Stimulated activated memory B cell treated with anti-CD40 and anti-IgM and Interleukin-4, amounts not matched to agents 10 μg/mL and 1 μg/mL and 100 μg/mL, for 72 hours (primary cell): ENCODE measurements at regions not wholly inside any gene's neighbourhood (a gene's known extent, or its start where the extent isn't known, plus 50 kb on each side); places are given as distances from the start of the nearest gene placed in this dataset.

Experiments used
- ATAC-seq: fragments of 150-1000 bp; cut with Tn5 transposase; 2 replicates; pipeline ENCODE4 v1.10.0; 2021
- H3K27ac Mint-ChIP-seq: one replicate; pipeline ENCODE4 v1.8.0; 2022; ENCODE audit warnings: mild to moderate bottlenecking, mixed read lengths
- H3K27me3 Mint-ChIP-seq: one replicate; pipeline ENCODE4 v1.8.0; 2022; ENCODE audit warnings: mixed read lengths
- H3K36me3 Mint-ChIP-seq: one replicate; pipeline ENCODE4 v1.8.0; 2022; ENCODE audit warnings: mixed read lengths
- H3K4me1 Mint-ChIP-seq: one replicate; pipeline ENCODE4 v1.8.0; 2022; ENCODE audit warnings: mixed read lengths
- H3K4me3 Mint-ChIP-seq: one replicate; pipeline ENCODE4 v1.8.0; 2022; ENCODE audit warnings: mild to moderate bottlenecking, moderate library complexity, mixed read lengths
- H3K9me3 Mint-ChIP-seq: one replicate; pipeline ENCODE4 v1.8.0; 2022; ENCODE audit warnings: mixed read lengths

GRCh38 chr1:188406636-188407035 lies 1577.9 kb downstream of the PLA2G4A start:
- no peaks in the 10 kb centered on the region for H3K36me3 Mint-ChIP-seq
- no peak overlapping the region for H3K4me3 Mint-ChIP-seq

GRCh38 chr1:188420177-188420576 lies 1591.4 kb downstream of the PLA2G4A start:
- no peak overlapping the region for H3K27ac Mint-ChIP-seq
- ATAC-seq = no peak
- no peaks in the 10 kb centered on the region for H3K4me1 Mint-ChIP-seq
- no peaks in the 10 kb centered on the region for H3K27me3 Mint-ChIP-seq
- H3K36me3 Mint-ChIP-seq = no peaks in the 10 kb centered on the region
- peaks cover 5% of the 10 kb centered on the region for H3K9me3 Mint-ChIP-seq
- no peak overlapping the region for H3K4me3 Mint-ChIP-seq

More at GRCh38 chr1:188406636-188407035, 1577.9 kb downstream of the PLA2G4A start:
- Mint-ChIP-seq H3K4me1 (no peaks in the 10 kb centered on the region), H3K27ac (no peak overlapping the region), H3K27me3 (no peaks in the 10 kb centered on the region), H3K9me3 (no peaks in the 10 kb centered on the region)
- ATAC-seq = no peak

- H3K27me3 Mint-ChIP-seq = no peaks in the 10 kb centered on the region
These were observed 1594.3 kb downstream of the PLA2G4A start for GRCh38 chr1:188423073-188423472.

DNA sequence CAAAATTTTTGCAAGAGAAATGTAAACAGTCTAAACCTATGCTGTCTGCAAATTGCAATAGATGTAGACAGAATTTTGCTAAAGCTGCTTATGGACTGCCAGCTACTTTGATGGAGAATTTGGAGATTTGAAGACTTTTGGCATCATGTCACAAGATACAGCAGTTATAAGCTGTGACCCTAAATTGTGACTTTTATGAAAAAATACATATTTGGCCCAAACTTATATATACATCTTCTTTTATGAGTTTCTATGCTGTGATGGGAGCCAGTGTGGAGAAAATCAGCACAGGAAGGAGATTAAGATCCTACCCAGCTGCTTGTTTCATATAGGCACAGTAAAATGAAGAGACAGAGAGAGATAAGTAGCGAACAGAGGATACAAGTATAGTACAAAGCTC lies 1595.4 kb downstream of the PLA2G4A start:
- H3K4me1 Mint-ChIP-seq = no peaks in the 10 kb centered on the region
- no peak overlapping the region for H3K4me3 Mint-ChIP-seq
- ATAC-seq = no peak
- no peak overlapping the region for H3K27ac Mint-ChIP-seq
- H3K27me3 Mint-ChIP-seq = no peaks in the 10 kb centered on the region
- H3K9me3 Mint-ChIP-seq = peaks cover 5% of the 10 kb centered on the region
- H3K36me3 Mint-ChIP-seq = no peaks in the 10 kb centered on the region

More at GRCh38 chr1:188423073-188423472, 1594.3 kb downstream of the PLA2G4A start:
- H3K4me1 Mint-ChIP-seq = no peaks in the 10 kb centered on the region
- H3K4me3 Mint-ChIP-seq = no peak overlapping the region
- peaks cover 5% of the 10 kb centered on the region for H3K9me3 Mint-ChIP-seq
- no peaks in the 10 kb centered on the region for H3K36me3 Mint-ChIP-seq
- no peak for ATAC-seq
- H3K27ac Mint-ChIP-seq = no peak overlapping the region

DNA sequence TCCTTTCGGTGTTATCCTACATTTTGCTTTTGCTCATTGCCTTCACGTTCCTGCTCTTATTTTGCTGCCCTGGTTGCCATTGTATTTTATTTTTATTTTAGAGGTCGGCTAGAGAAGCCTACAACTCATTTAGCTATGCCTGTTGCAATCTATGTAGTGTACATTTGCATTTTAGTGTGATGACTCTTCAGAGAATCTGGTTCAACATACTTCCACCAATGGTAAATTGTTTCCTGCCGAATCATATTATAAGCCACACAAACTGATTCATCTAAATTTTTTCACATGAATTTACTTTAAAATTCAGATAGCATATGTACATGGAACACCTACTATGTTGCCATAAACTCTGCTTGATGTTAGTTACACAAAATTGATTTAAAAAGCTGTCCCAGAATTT lies 1596.9 kb downstream of the PLA2G4A start:
- no peaks in the 10 kb centered on the region for H3K27me3 Mint-ChIP-seq
- no peaks in the 10 kb centered on the region for H3K4me1 Mint-ChIP-seq
- H3K9me3 Mint-ChIP-seq = peaks cover under 1% of the 10 kb centered on the region
- ATAC-seq = no peak
- no peak overlapping the region for H3K27ac Mint-ChIP-seq
- no peaks in the 10 kb centered on the region for H3K36me3 Mint-ChIP-seq
- no peak overlapping the region for H3K4me3 Mint-ChIP-seq

DNA sequence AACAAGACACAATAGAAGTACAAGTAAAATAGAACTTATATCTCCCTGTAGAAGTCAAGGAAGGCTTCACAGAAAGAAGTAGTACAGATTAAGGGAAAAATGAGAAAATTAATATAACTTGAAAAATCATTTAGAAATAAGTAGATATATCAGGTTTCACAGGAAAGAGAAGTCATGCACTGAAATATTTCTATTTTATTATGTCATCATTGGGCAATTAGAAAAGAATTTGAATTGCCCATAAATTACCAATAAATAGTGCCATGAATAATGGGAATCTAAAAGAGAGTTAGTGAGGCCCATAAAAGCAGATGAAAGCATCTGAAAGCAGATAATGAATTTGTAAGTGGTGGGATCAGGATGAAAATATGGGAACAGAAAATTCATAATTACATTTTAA lies 1597.8 kb downstream of the PLA2G4A start:
- H3K27me3 Mint-ChIP-seq = no peaks in the 10 kb centered on the region
- no peaks in the 10 kb centered on the region for H3K4me1 Mint-ChIP-seq
- H3K36me3 Mint-ChIP-seq = no peaks in the 10 kb centered on the region
- no peak overlapping the region for H3K4me3 Mint-ChIP-seq
- ATAC-seq = no peak
- no peaks in the 10 kb centered on the region for H3K9me3 Mint-ChIP-seq
- no peak overlapping the region for H3K27ac Mint-ChIP-seq

- no peak for ATAC-seq
- no peaks in the 10 kb centered on the region for H3K27me3 Mint-ChIP-seq
- no peak overlapping the region for H3K27ac Mint-ChIP-seq
- H3K4me3 Mint-ChIP-seq = no peak overlapping the region
- no peaks in the 10 kb centered on the region for H3K4me1 Mint-ChIP-seq
- no peaks in the 10 kb centered on the region for H3K9me3 Mint-ChIP-seq
- H3K36me3 Mint-ChIP-seq = no peaks in the 10 kb centered on the region
These were observed 1598.9 kb downstream of the PLA2G4A start for GRCh38 chr1:188427642-188428041.

- Mint-ChIP-seq H3K4me1 (no peaks in the 10 kb centered on the region), H3K36me3 (no peaks in the 10 kb centered on the region), H3K27me3 (no peaks in the 10 kb centered on the region), H3K27ac (no peak overlapping the region), H3K9me3 (no peaks in the 10 kb centered on the region), H3K4me3 (no peak overlapping the region)
- no peak for ATAC-seq
These were observed 1600.6 kb downstream of the PLA2G4A start for GRCh38 chr1:188429386-188429785.

GRCh38 chr1:188432427-188432826 lies 1603.7 kb downstream of the PLA2G4A start:
- Mint-ChIP-seq H3K27me3 (no peaks in the 10 kb centered on the region), H3K4me3 (no peak overlapping the region)
- ATAC-seq = no peak

DNA sequence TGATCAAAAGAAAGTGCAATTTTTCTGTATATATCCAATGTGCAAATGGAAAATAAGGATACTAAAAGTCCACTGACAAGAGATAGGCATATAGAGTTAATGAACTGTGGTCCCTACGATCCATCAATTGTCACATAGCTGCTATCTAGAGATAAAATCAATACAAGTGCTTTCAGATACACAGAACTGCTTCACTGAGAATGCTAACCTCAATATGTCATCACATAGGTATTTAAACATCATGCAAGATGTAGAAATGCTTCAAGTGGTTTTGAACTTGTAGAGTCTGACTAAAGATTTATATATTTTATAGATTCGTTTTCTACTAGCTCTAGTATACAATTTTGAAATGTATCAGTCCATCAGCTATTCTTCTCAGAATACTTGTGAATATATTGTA lies 1604.7 kb downstream of the PLA2G4A start:
- H3K27ac Mint-ChIP-seq = no peak overlapping the region
- H3K4me3 Mint-ChIP-seq = no peak overlapping the region
- no peaks in the 10 kb centered on the region for H3K27me3 Mint-ChIP-seq
- H3K4me1 Mint-ChIP-seq = no peaks in the 10 kb centered on the region
- ATAC-seq = no peak
- H3K36me3 Mint-ChIP-seq = no peaks in the 10 kb centered on the region
- H3K9me3 Mint-ChIP-seq = no peaks in the 10 kb centered on the region

More at GRCh38 chr1:188432427-188432826, 1603.7 kb downstream of the PLA2G4A start:
- no peaks in the 10 kb centered on the region for H3K4me1 Mint-ChIP-seq
- H3K36me3 Mint-ChIP-seq = no peaks in the 10 kb centered on the region
- no peaks in the 10 kb centered on the region for H3K9me3 Mint-ChIP-seq
- H3K27ac Mint-ChIP-seq = no peak overlapping the region

DNA sequence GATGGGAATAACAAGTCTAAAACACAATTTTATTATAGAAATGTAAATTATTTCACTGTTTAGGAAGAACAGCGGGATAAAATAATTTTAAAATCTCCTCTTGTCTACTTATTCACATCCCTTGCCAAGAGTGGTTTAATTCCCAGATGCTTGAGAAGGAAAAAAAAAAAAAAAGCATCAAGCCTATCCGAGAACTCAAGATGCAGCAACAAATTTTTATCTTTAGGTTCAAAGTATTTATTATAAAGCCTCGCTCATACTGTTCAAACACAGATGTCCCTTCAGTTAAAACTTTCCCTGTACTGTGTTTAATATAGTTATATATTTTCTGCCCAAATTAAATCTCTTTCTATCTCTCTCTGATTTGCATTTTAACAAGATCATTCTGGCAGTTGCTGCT lies 1615.8 kb downstream of the PLA2G4A start:
- ATAC-seq = no peak
- no peak overlapping the region for H3K4me3 Mint-ChIP-seq
- no peak overlapping the region for H3K27ac Mint-ChIP-seq
- H3K9me3 Mint-ChIP-seq = peaks cover 8% of the 10 kb centered on the region
- no peaks in the 10 kb centered on the region for H3K36me3 Mint-ChIP-seq
- no peaks in the 10 kb centered on the region for H3K4me1 Mint-ChIP-seq
- no peaks in the 10 kb centered on the region for H3K27me3 Mint-ChIP-seq

DNA sequence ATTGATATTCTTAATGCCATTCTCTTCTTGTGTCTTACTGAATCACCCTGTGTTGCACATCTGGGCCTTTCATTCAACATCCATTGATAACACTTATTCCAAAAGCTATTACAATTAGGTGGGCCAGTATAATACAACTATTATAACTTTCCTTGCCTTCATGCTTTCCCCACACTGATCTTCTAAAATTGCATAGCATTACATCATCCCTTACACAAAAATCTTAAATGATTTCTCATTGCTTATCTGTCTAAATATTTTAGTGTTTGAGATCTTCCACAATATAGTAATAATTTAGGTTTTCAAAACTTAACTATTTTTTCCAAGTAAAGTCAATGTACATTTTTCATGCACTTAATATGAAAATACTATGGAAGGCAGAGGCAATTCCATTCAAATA lies 1634.1 kb downstream of the PLA2G4A start:
- Mint-ChIP-seq H3K4me1 (no peaks in the 10 kb centered on the region), H3K36me3 (no peaks in the 10 kb centered on the region), H3K9me3 (no peaks in the 10 kb centered on the region), H3K27ac (no peak overlapping the region), H3K27me3 (no peaks in the 10 kb centered on the region), H3K4me3 (no peak overlapping the region)
- ATAC-seq = no peak

DNA sequence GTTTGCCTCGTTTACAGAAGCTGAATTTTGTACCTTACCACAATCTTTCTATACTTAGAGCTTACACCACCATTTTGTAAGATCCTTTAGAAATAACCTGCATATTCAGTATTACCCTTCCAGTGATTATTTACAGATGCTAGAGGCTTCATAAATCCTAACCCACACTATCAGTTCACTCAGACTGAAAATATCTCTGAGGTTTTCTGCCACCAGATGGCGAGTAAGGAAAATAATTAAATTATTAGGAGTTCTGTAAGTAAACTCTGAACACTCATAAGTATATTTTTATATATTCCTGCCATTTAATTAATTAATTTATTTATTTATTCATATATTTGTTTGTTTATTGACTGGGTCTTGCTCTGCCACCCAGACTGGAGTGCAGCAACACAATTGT lies 1635.2 kb downstream of the PLA2G4A start:
- Mint-ChIP-seq H3K4me1 (no peaks in the 10 kb centered on the region), H3K9me3 (no peaks in the 10 kb centered on the region), H3K36me3 (no peaks in the 10 kb centered on the region), H3K4me3 (no peak overlapping the region), H3K27ac (no peak overlapping the region), H3K27me3 (no peaks in the 10 kb centered on the region)
- ATAC-seq = no peak

- Mint-ChIP-seq H3K36me3 (no peaks in the 10 kb centered on the region), H3K27ac (no peak overlapping the region), H3K4me3 (no peak overlapping the region), H3K9me3 (no peaks in the 10 kb centered on the region), H3K4me1 (no peaks in the 10 kb centered on the region), H3K27me3 (no peaks in the 10 kb centered on the region)
- no peak for ATAC-seq
These were observed 1637.8 kb downstream of the PLA2G4A start for GRCh38 chr1:188466539-188466938.

- no peaks in the 10 kb centered on the region for H3K36me3 Mint-ChIP-seq
- ATAC-seq = no peak
- H3K4me1 Mint-ChIP-seq = no peaks in the 10 kb centered on the region
- no peaks in the 10 kb centered on the region for H3K9me3 Mint-ChIP-seq
- H3K27ac Mint-ChIP-seq = no peak overlapping the region
- no peaks in the 10 kb centered on the region for H3K27me3 Mint-ChIP-seq
- H3K4me3 Mint-ChIP-seq = no peak overlapping the region
These were observed 1647.9 kb downstream of the PLA2G4A start for GRCh38 chr1:188476606-188477005.

- Mint-ChIP-seq H3K4me1 (no peaks in the 10 kb centered on the region), H3K27me3 (no peaks in the 10 kb centered on the region)
- no peak for ATAC-seq
These were observed 1660.8 kb downstream of the PLA2G4A start for GRCh38 chr1:188489336-188490112.

More at GRCh38 chr1:188489336-188490112, 1660.8 kb downstream of the PLA2G4A start:
- Mint-ChIP-seq H3K9me3 (no peaks in the 10 kb centered on the region), H3K4me3 (no peak overlapping the region), H3K36me3 (no peaks in the 10 kb centered on the region), H3K27ac (no peak overlapping the region)
